ENCODE measurements at regions not wholly inside any gene's neighbourhood (a gene's known extent, or its start where the extent isn't known, plus 50 kb on each side); places are given as distances from the start of the nearest gene placed in this dataset.
"Not testable (repeated sequence)": the region's sequence is repeated elsewhere in the genome, so short reads cannot be mapped to it uniquely, and the experiment has no call there.

GRCh38 chr6:130558131-130558530 is 192.3 kb downstream of the TMEM200A start:
- no peak for DNase-seq

- no peak for DNase-seq
Measured at GRCh38 chr6:130559166-130559565, 193.3 kb downstream of the TMEM200A start.

- DNase-seq = no peak
Measured at GRCh38 chr6:130560231-130560630, 194.4 kb downstream of the TMEM200A start.

- DNase-seq = not testable (repeated sequence)
Measured at GRCh38 chr6:130561159-130561558, 195.3 kb downstream of the TMEM200A start.

- DNase-seq = no peak
Measured at GRCh38 chr6:130565696-130566095, 199.9 kb downstream of the TMEM200A start.

- no peak for DNase-seq
Measured at GRCh38 chr6:130574146-130574545, 208.3 kb downstream of the TMEM200A start.

- DNase-seq = no peak
Measured at GRCh38 chr6:130575557-130575956, 209.7 kb downstream of the TMEM200A start.

GRCh38 chr6:130575971-130576370 is 210.2 kb downstream of the TMEM200A start:
- no peak for DNase-seq

GRCh38 chr6:130577178-130577919 is 211.5 kb downstream of the TMEM200A start:
- DNase-seq = no peak

- DNase-seq = no peak
Measured at GRCh38 chr6:130578713-130579112, 212.9 kb downstream of the TMEM200A start.

- DNase-seq = no peak
Measured at GRCh38 chr6:130583268-130583667, 217.5 kb downstream of the TMEM200A start.

GRCh38 chr6:130585587-130585986 is 219.8 kb downstream of the TMEM200A start:
- DNase-seq = no peak

GRCh38 chr6:130587778-130588520 is 222.1 kb downstream of the TMEM200A start:
- DNase-seq = no peak

GRCh38 chr6:130593200-130593599 is 227.4 kb downstream of the TMEM200A start:
- DNase-seq = no peak

GRCh38 chr6:130593948-130594347 is 228.1 kb downstream of the TMEM200A start:
- DNase-seq = no peak

- DNase-seq = no peak
Measured at GRCh38 chr6:130598021-130598989, 228.9 kb upstream of the SMLR1 start.

- DNase-seq = no peak
Measured at GRCh38 chr6:130600880-130601341, 226.3 kb upstream of the SMLR1 start.

GRCh38 chr6:130602151-130602770 is 224.9 kb upstream of the SMLR1 start:
- DNase-seq = no peak

- DNase-seq = no peak
Measured at GRCh38 chr6:130603391-130603790, 223.8 kb upstream of the SMLR1 start.

GRCh38 chr6:130604841-130605399 is 222.3 kb upstream of the SMLR1 start:
- no peak for DNase-seq

GRCh38 chr6:130610303-130610702 is 216.9 kb upstream of the SMLR1 start:
- no peak for DNase-seq

- DNase-seq = no peak
Measured at GRCh38 chr6:130611366-130611765, 215.8 kb upstream of the SMLR1 start.
